ENCODE measurements at regions not wholly inside any gene's neighbourhood (a gene's known extent, or its start where the extent isn't known, plus 50 kb on each side); places are given as distances from the start of the nearest gene placed in this dataset.

DNA sequence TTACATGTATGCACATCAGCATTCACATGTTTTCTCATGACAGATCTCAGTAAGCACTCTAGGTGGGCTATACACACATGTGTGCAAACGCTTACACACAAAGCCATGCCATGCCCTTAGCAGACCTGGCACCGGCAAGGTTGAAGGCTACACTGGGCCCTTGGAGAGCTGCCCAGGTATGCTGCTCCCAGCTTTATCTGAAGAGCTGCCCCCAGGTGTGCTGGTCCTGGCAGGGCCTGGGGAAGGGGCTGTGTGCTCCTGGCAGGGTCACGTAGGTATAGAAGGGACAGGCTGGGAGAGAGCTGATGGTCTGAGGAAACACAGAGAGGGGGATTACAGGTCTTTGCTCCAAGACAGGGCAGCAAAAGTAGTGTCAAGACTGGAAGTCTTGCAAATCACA is 146.7 kb upstream of the VANGL1 start:
- DNase-seq (ENCODE audit: low read depth in 2 of 3, low spot score in 2 of 3): no peak

DNA sequence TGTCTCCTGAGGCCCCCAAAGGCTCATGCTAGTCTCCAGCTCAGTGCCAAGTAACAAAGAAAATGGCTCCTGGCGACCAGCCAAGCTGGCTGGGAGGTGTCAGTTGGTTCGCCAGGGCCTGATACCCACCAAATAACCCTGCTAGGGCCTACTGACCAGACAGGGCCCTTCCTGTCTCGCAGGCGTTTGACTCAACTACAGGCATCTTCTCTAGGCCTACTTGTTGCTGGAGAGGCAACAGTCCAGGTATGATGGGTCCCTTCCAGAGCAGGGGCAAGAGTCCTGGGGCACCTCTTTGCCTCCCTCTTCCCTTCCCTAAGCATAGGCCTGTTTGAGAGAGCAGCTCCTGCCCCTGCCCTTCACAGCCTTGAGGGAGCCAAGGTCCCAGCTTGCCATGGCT is 147.9 kb upstream of the VANGL1 start:
- no peak for DNase-seq (ENCODE audit: low read depth in 2 of 3, low spot score in 2 of 3)

DNA sequence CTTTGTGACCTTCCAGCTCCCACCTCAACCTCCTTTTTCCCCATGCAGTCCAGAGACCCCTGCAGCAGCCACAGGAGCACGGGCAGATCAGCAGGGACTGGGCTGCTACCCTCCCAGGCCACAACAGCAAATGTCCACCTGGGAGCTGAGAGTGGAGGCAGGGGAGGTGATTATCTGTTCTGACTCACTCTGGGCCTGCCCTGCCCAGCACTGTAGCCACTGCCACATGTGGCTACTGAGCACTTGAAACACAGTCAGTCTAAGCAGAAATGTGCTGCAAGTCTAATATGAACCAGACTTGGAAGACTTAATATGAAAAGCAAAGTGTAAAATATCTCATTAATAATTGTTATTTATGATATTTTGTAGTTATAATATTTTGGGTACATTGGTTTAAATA is 148.9 kb upstream of the VANGL1 start:
- DNase-seq (ENCODE audit: low read depth in 2 of 3, low spot score in 2 of 3): no peak

DNA sequence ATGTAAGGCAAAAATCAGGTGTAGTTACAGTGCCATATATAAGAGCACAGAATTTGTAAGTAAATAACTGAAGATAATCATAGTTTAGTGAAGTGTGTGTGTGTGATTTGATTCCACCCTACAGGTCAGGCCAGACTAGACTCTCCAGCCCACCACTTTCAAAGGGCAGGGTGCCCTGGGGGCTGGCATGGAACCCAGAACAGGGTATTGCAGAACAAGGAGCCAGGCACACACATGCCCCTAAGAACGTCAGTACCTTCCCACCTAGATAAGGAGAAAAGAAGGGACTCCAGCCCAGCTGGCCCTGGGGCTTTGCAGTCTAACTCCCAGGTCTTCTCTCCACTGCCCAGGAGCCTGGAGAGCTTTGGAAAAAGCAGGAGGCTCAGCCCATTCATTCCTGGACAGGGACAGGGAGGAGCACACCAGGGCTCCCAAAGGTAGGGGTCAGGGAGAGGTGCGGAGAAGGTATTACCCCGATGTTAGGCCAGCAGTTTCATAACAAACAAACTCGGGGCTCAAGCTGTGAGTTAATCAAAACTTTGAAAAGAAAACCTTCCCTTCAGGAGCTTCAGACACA is 149.7 kb upstream of the VANGL1 start:
- no peak for DNase-seq (ENCODE audit: low read depth in 2 of 3, low spot score in 2 of 3)

DNA sequence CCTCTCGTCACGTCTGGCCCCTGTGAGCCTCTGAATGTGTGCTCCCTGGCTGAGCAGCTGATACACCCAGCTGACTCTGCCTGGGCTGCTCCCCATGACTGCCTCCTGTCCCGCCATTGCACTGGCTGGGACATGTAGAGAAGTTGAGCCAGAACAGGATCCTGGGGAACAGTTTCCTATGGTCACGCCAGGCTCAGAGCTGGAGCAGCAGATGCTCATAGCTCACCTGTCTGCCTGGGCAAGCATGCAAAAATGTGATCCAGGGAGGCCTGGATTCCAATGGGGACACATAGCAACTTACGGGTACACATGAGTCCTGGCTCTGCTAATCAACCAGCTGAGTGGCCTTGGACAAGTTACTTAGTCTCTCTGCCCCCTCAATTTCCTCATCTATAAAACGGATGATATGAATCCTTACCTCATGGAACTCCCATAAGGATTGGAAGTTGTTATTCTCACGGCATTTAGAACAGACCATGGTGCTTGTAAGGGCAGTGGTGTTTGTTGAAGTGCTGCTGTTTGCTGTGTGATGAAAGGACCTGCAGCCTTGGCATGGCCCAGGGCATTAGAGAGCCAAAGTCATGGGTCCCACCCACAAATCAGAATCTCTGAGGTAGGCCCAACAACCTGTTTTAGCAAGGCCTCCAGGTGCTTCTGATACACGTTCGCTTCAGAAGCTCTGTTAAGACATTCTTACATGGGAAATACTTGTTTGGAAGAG is 150.3 kb upstream of the VANGL1 start:
- DNase-seq (ENCODE audit: low read depth in 2 of 3, low spot score in 2 of 3): no peak

DNA sequence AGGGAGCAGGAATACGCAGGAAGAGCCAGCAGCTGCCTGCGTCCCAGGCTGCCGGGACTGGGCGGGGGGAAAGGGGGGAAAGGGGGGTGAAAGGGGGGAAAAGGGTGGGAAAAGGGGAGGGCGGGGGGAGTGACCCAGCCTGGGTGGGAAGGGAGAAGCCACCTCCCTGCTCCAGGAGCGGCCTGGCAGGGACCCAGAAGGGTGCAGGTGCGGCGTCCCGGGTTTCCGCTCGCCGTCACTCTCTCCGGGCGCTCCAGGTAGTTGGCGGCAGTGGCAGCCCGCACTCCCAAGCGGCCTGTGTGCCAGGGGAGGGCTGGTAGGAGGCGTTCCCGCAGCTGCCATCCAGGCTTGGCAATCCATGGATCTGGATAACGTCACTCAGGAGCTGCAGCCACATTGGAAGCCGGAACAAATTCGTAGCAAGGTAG is 141.0 kb upstream of the NGF start:
- DNase-seq (ENCODE audit: low read depth in 2 of 3, low spot score in 2 of 3): no peak

DNA sequence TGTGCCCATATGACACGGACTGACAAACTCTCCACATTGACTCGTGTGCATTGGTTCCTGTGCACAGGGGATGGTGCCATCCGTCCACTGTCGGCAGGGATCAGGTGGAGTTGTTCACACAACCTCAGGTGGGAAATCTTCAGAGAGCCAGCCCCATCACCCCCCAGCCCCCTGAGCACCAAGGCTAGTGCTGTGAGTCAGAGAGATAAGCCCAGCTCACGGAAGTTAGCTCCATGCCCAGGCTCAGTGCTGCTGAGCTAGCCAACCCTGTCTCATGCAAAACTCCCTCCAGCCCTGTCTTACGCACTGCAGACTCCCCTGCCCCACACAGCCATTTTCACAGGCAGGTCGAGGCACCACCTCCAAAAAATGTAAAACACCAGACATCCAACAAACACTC is 139.0 kb upstream of the NGF start:
- DNase-seq (ENCODE audit: low read depth in 2 of 3, low spot score in 2 of 3): no peak

DNA sequence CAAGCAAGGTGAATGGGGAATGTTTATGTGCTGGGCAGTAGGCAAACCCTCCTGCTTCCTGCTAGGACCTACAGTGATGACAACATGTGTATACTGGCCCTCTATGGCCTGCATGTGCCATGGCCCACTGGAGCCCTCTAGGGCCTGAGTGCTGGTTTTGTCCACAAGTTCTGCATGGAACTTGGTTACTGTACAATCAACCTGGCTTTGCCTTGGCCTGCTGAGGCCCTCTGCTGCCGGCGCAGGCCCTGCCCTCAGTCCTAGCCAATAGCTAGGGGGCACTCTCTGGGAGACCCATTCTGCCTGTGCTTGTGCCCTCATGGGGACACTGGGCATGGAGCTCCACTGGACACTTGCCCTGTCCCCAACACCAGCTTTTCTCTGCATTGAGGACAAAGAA is 138.6 kb upstream of the NGF start:
- no peak for DNase-seq (ENCODE audit: low read depth in 2 of 3, low spot score in 2 of 3)

DNA sequence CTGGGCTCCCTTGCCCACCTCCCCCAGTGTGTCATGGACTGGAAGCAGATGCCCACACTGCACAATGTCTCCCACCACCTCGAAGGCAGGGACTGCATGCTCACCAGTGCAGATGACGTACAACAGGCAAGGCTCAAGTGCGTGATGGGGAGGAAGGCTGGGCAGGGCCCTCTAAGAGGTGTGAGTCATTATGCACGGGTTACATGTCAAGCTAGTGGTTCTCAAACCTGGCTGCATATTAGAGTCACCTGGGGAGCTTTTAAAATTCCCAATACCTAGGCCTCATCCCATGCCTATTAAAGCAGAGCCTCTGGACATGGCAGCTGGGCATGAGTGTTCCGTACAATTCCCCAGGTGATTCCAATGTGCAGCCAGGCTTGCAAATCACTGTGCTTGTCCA is 137.9 kb upstream of the NGF start:
- DNase-seq (ENCODE audit: low read depth in 2 of 3, low spot score in 2 of 3): no peak

DNA sequence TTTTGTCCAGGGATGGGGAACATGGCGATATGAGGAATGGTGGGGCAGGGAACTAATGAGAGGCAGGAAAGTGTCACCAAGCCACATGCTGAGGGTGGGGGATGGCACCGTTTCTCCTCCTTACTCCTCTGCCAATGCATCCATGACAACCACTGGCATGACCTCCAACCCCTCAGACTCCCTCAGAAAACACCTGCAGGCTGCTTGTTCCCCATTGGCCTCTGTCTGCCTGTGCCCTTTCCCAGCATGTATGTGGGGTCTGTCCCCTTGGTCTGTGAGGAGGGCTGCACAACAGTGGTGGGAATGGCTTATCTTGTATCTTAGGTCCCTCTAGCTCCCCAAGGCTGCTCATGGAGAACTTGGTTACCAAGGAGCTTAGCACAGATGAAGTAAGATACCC is 137.2 kb upstream of the NGF start:
- DNase-seq (ENCODE audit: low read depth in 2 of 3, low spot score in 2 of 3): no peak

DNA sequence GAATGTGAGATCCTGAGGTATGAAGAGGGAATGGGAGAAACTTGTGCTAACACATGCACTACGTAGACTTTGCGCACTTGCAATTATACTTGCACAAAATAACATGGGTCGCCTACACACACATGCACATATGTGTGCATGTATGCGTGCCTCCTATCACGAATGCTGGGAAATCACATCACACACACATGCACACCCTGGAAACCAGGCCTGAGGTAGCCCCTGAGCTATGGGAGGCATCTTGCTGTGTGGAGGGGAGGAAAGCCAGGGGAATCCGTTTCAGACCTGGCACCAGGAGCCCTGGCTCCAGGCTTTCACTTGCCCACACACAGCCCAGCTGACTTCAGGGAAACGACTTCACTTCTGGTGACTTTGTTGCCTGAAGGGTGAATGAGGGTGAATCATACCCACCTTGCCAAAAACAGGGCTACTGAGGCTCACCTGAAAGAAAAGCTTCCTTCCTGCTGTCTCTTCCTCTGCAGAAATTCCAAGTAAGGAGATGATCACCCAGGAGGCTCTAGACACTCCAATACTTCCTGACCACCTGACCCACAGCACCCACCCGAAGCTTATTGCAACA is 136.0 kb upstream of the NGF start:
- DNase-seq (ENCODE audit: low read depth in 2 of 3, low spot score in 2 of 3): no peak

DNA sequence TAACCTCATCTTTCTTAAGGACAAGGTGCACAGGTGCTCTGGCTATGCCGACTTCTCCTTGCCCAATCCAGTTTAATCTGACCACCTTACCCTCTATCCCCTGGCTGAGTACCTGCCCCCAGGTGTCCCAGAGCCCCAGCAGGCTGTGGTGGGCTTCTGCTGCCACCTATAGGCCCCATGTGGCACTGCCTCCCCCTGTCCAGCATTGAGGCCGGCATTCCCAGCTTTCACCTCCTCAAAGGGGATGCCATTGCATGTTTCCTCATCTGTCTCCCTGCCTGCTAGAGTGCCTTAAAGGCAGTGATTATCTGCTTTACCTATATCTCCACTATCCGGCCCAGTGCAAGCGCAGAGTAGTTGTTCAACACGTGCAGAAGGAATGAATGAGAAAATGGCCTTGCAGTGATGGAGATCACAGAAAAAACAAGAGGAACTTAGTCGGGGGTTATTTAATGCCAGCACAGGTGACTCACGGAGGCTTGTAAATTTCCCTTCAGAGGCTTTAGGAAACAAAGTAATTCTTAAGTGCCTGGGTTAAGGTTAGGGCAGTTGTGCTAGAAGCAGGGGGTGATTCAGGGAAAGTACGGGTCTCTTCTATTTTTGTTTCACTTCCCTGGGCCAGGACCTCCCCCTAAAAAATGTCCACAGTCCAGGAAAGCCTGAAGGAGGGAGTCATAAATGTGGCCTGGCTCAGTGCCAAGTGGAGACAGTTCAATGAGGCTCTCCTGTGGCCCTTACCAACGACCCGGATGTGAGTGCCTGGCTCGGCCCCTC is 131.8 kb upstream of the NGF start:
- peak in 2 of 3 donors; percentile 57 to 62 for DNase-seq (ENCODE audit: low read depth in 2 of 3, low spot score in 2 of 3)

DNA sequence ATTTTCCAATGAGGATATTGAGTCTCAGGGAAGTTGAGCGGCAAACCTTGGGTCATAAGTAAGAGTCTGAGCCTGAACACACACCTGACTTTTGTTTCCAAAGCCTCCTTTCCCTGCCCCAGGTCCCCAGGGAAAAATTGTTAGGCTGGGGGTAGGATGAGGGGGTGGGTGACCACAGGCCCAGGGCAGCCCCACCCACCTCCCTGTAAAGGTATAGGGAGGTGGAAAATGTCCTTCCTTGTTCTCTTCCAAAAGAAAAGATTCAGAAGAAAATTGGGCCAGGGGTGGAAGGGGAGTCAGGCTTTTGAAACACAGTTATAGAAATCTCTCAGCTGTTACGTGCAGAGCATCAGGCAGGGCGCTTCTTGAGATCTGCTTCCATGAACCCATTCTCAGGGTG is 129.7 kb upstream of the NGF start:
- no peak for DNase-seq (ENCODE audit: low read depth in 2 of 3, low spot score in 2 of 3)

DNA sequence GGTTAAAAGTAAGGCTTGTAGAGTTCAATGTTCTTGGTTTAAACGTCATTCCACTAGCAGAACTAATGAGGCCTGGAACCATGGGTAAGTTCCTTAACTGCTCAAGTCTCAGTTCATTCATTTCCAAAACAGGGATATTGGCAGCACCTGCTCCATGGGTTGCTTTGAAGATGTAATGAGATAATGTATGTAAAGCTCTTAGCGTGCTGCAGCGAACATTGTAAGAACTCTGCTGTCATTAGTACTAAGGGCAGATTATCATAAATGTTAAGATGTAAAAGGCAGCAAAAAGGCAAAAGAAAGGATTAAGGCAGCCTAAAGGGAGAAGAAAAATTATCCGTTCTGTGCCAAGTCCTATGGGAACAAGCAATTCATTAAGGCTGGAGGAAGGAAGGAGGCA is 129.1 kb upstream of the NGF start:
- no peak for DNase-seq (ENCODE audit: low read depth in 2 of 3, low spot score in 2 of 3)

DNA sequence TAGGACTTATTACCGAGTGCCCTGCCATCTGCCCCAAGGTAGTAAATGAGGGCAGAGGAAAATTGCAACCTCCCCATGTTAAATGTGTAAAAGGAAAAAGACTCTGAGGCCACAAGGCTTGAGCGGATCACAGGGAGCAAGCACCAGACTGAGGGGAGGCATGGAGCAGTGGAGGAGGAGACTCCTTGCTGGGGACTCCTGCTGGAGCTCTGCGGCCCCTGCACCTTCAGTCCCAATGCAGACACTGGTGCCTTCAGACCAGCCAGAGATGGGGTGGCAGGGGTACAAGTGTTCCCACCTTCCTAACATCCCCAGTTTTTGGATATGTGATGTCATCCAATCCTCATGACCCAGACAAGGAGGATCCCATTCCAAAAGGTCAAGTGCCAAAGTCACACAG is 128.4 kb upstream of the NGF start:
- DNase-seq (ENCODE audit: low read depth in 2 of 3, low spot score in 2 of 3): no peak

DNA sequence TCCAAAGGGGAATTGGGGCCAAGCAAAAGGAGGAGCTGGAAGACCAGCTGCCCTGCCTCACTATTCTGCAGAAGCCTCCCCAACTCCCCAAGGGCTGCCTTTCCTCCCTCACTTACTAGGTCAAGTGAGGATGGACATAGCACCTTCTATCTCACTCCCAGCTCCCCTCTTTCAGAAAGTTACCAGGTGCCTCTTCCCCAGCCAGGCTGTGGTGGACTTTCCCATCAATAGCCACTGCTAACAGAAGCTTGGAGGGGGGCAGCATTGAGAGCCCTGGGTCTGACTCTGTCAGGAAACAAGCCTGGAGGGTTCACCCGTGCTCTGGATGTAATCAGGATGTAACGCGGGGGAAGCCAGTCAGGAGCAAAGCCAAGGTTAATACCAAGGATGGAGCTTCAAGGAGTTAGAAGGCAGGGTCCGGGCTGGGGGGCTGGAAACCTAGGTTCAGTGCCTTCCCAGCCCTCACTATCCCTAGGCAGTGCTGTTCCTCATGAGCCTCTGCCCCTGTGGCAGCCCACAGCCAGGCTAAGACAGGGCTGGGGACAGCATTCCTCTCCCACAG is 127.8 kb upstream of the NGF start:
- DNase-seq (ENCODE audit: low read depth in 2 of 3, low spot score in 2 of 3): no peak

DNA sequence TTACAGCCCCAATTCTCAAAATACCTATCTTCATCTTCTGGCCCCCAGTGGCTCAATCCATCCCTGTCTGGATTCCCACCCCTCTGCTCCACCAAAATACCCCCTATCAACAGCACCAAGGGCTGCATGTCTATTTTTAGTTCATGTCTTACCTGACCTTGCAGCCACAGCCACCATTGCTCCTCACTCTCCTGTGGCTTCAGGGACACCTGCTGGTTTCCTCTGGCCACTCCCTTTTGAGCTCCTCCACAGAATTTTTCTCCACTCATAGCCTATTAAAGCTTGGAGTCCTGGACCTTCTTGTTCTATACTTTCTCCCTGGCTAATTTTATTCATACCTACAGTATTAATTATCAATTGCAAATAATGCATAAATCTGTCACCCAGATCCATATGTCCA is 125.3 kb upstream of the NGF start:
- DNase-seq (ENCODE audit: low read depth in 2 of 3, low spot score in 2 of 3): no peak

DNA sequence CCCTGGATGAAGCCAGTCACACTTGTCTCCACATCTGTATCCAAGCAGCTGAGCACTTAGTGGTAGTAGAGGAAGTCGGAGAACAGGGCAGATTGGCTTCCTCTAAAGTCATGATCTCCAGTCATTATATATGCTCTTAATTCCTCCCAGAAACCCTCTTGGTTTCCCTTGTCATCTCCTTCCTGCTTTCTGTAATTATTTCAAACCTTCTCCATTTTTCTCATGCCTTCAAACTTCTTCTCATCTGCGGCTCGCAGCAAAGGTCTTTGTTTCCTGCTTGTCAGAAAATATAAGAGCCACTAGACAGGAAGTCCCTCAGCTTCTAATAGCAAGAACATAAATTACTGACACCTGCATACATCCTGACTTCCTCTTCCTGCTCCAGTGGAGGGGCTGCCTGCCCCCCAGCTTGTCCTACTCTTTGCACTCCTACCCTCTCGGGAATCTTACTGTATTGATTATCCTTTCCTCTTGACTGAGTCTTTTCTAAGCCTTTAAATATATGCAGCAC is 124.6 kb upstream of the NGF start:
- peak in 2 of 3 donors; percentile 8 to 55 for DNase-seq (ENCODE audit: low read depth in 2 of 3, low spot score in 2 of 3)

DNA sequence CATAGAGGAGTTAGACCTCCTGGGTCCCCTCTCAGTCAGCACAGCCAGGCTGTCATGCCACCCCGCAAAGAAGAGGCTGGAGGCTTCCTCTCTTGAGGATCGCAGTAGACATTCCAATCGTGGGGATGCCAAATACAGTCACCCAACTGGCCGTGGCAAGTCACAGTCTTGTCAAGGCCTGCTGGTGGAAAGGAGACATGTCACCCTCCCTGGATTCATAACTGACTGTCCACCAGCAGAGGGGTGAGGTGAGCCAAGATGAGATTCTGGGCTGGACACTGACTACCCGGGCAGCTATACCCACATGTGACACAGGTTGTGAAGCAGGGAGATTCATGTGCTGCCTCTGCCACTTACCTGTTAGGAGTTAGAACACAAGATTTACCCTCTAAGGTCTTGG is 123.5 kb upstream of the NGF start:
- no peak for DNase-seq (ENCODE audit: low read depth in 2 of 3, low spot score in 2 of 3)

DNA sequence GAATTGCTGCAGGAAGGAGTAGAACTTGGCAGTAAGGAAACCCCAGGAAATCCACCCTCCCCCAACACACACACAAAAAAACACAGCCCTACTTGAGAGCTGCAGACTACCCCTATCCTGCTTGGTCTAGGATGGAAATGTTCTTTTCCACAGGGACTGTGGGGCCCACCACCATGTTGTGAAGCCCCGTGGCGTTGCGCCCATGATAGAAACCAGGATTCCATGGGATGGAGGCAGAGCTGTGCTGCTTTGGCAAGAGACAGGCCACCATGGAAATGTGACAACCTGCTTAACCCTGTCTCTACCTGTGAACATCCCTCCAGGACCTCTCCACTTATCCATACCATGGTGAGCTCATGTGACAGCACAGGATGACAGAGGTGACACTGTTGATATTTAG is 121.1 kb upstream of the NGF start:
- no peak for DNase-seq (ENCODE audit: low read depth in 2 of 3, low spot score in 2 of 3)

DNA sequence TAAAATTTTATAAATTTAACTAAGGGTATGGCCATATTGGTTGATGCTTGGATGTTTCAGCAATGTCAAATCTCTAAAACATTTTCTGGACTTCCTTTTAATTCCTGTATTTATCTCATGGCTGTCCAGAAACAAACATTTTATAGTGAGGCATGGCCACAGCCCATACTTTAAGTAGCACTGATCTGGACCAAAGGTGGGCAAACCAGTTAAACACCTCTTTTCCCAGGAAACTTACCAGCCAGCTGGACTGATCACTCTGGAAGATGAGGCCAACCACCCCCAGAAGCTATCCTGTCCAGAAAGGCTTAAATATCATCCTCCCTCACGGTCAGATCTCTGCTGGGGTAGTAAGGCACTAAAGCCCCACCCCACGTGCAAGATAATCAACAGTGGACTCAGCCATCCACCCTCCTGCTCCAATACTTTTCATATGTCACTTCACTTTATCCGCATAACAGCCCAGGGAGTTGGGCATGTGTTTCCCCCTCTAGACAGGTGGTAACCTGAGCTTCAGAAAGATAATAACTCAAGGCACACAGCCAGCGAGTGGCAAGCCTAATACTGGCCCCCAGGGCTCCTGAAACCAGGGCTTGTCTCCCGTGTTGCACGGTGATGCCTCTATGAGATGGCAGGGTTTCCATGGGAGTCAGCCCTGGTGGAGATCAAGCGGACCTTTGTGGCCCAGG is 120.5 kb upstream of the NGF start:
- no peak for DNase-seq (ENCODE audit: low read depth in 2 of 3, low spot score in 2 of 3)
